ENCODE measurements at regions not wholly inside any gene's neighbourhood (a gene's known extent, or its start where the extent isn't known, plus 50 kb on each side); places are given as distances from the start of the nearest gene placed in this dataset.

- H3K27me3 ChIP-seq (ENCODE audit: low read depth): no peaks in the 10 kb centered on the region
- H3K4me3 ChIP-seq: no peak overlapping the region
- no peaks in the 10 kb centered on the region for H3K4me1 ChIP-seq
- no peak overlapping the region for H3K27ac ChIP-seq (replicated peaks)
- TF ChIP-seq, protein P1, sequence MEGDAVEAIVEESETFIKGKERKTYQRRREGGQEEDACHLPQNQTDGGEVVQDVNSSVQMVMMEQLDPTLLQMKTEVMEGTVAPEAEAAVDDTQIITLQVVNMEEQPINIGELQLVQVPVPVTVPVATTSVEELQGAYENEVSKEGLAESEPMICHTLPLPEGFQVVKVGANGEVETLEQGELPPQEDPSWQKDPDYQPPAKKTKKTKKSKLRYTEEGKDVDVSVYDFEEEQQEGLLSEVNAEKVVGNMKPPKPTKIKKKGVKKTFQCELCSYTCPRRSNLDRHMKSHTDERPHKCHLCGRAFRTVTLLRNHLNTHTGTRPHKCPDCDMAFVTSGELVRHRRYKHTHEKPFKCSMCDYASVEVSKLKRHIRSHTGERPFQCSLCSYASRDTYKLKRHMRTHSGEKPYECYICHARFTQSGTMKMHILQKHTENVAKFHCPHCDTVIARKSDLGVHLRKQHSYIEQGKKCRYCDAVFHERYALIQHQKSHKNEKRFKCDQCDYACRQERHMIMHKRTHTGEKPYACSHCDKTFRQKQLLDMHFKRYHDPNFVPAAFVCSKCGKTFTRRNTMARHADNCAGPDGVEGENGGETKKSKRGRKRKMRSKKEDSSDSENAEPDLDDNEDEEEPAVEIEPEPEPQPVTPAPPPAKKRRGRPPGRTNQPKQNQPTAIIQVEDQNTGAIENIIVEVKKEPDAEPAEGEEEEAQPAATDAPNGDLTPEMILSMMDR (IDR thresholded peaks at IDR 0.05; ENCODE audit: borderline replicate concordance): no peak
- intact Hi-C loops (cut with micrococcal nuclease): no loop called here
- H3K9me3 ChIP-seq (replicated peaks): peaks cover 7% of the 10 kb centered on the region
- no peak for DNase-seq
- no peaks in the 10 kb centered on the region for H3K36me3 ChIP-seq
These were observed 551.0 kb upstream of the ATXN8OS start for GRCh38 chr13:69556540-69557196.

DNA sequence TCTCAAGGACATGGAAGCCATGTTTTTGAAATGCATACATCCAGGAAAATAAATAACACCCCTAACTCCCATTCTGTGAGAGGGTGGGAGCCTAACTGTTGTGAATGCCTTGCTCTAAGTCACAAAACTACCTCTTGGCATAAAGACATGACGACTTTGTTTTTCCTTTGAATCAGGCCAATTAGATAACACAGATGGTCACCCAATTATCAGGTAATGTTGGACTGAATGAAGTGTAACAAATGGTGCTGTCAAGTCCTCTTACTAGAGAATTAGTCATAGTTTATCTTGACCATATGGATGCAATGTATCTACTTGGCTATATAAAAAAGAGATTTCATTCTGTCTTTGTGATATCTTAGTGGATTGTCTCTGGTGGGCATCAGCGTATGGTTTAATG is 553.6 kb upstream of the ATXN8OS start:
- no peaks in the 10 kb centered on the region for H3K36me3 ChIP-seq
- intact Hi-C loops (cut with micrococcal nuclease): no loop called here
- no peak for DNase-seq
- TF ChIP-seq, protein P1 (IDR thresholded peaks at IDR 0.05; ENCODE audit: borderline replicate concordance): no peak
- no peak overlapping the region for H3K27ac ChIP-seq (replicated peaks)
- peaks cover 7% of the 10 kb centered on the region for H3K9me3 ChIP-seq (replicated peaks)
- H3K4me3 ChIP-seq: no peak overlapping the region
- H3K27me3 ChIP-seq (ENCODE audit: low read depth): no peaks in the 10 kb centered on the region
- H3K4me1 ChIP-seq: no peaks in the 10 kb centered on the region

DNA sequence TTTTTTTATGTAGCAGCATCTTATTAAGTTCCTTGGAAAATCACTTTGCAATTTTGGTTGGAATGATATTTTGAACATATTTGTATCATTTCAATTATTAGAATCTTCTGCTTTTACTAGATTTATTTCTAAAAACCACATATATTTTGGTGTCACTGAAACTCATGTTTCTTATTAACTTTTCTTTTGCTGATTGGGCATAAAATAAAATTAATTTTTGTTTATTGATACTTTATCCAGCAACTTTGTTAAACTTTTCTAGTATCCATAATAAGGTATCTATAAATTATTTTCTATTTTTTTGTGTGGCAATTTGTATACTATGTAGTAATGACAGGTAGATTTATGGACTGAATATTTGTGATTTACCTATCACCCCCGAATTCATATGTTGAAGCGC is 556.4 kb upstream of the ATXN8OS start:
- intact Hi-C loops (cut with micrococcal nuclease): no loop called here
- TF ChIP-seq, protein P1 (IDR thresholded peaks at IDR 0.05; ENCODE audit: borderline replicate concordance): no peak
- no peaks in the 10 kb centered on the region for H3K27me3 ChIP-seq (ENCODE audit: low read depth)
- no peak for DNase-seq
- no peaks in the 10 kb centered on the region for H3K4me1 ChIP-seq
- H3K27ac ChIP-seq (replicated peaks): no peak overlapping the region
- peaks cover 7% of the 10 kb centered on the region for H3K9me3 ChIP-seq (replicated peaks)
- H3K4me3 ChIP-seq: no peak overlapping the region
- H3K36me3 ChIP-seq: no peaks in the 10 kb centered on the region

DNA sequence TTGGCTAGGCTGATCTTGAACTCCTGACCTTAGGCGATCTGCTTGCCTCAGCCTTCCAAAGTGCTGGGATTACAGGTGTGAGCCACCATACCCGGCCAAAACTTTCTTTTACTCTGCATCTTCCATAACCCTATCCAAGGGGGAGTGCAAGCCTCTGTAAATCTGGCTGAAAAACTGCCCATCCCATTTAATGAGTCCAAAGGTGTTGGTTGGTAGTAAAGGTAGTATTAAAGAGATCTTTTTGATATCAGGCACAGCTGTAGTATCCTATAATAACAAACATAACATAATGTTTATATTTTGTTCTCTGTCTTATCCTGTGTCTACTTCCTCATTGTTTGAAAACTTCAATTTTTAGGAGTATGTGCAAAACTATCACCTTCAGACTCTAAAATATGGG is 559.8 kb upstream of the ATXN8OS start:
- Histone ChIP-seq H3K36me3 (no peaks in the 10 kb centered on the region), H3K4me3 (no peak overlapping the region), H3K4me1 (no peaks in the 10 kb centered on the region), H3K27me3 (ENCODE audit: low read depth) (no peaks in the 10 kb centered on the region), H3K9me3 (replicated peaks) (no peaks in the 10 kb centered on the region), H3K27ac (replicated peaks) (no peak overlapping the region)
- TF ChIP-seq, protein P1 (IDR thresholded peaks at IDR 0.05; ENCODE audit: borderline replicate concordance): no peak
- intact Hi-C loops (cut with micrococcal nuclease): no loop called here
- no peak for DNase-seq

GRCh38 chr13:69545551-69545950 is 562.1 kb upstream of the ATXN8OS start:
- H3K4me1 ChIP-seq: no peaks in the 10 kb centered on the region
- intact Hi-C loops (cut with micrococcal nuclease): no loop called here

More at GRCh38 chr13:69545551-69545950, 562.1 kb upstream of the ATXN8OS start:
- TF ChIP-seq, protein P1 (IDR thresholded peaks at IDR 0.05; ENCODE audit: borderline replicate concordance): no peak
- no peak for DNase-seq
- Histone ChIP-seq H3K27ac (replicated peaks) (no peak overlapping the region), H3K27me3 (ENCODE audit: low read depth) (no peaks in the 10 kb centered on the region), H3K4me3 (no peak overlapping the region), H3K36me3 (no peaks in the 10 kb centered on the region), H3K9me3 (replicated peaks) (no peaks in the 10 kb centered on the region)
